WTC11 (cell line): ENCODE measurements at regions not wholly inside any gene's neighbourhood (a gene's known extent, or its start where the extent isn't known, plus 50 kb on each side); places are given as distances from the start of the nearest gene placed in this dataset.

ENCODE experiments used
- ATAC-seq: fragments of 200-7000 bp; cut with Tn5 transposase; 2 replicates; pipeline ENCODE4 v1.10.0; 2021; ENCODE audit warnings: mild to moderate bottlenecking, moderate library complexity
- CTCF ChIA-PET: fragments of 300-600 bp; sonication (Branson Sonifier 250); formaldehyde crosslinking; loops from one replicate; lab custom pipeline; 2021; ENCODE audit warnings: antibody characterized with exemption; lab: Charles Lee
- POLR2A ChIA-PET: fragments of 350-600 bp; sonication (Branson Sonifier 250); formaldehyde crosslinking; loops from one replicate; lab custom pipeline; 2021; ENCODE audit warnings: antibody characterized with exemption; lab: Charles Lee
- DNase-seq: peaks from one replicate; pipeline ENCODE4 v3.0.0; 2021; ENCODE audit warnings: low spot score
- H3K27ac Mint-ChIP-seq: 2 replicates; pipeline ENCODE4 v1.8.0; 2021; ENCODE audit warnings: mixed read lengths
- H3K27me3 Mint-ChIP-seq: 2 replicates; pipeline ENCODE4 v1.8.0; 2021; ENCODE audit warnings: low read depth, mild to moderate bottlenecking, moderate library complexity, mixed read lengths
- H3K36me3 Mint-ChIP-seq: 2 replicates; pipeline ENCODE4 v1.8.0; 2021; ENCODE audit warnings: mixed read lengths
- H3K4me1 Mint-ChIP-seq: 2 replicates; pipeline ENCODE4 v1.8.0; 2022; ENCODE audit warnings: mixed read lengths
- H3K4me3 Mint-ChIP-seq: 2 replicates; pipeline ENCODE4 v1.8.0; 2021; ENCODE audit warnings: mild to moderate bottlenecking, moderate library complexity, mixed read lengths
- H3K9me3 Mint-ChIP-seq: 2 replicates; pipeline ENCODE4 v1.8.0; 2021; ENCODE audit warnings: mixed read lengths
- ATF1 ChIP-seq: sonication (generic); formaldehyde crosslinking; IDR thresholded peaks from 2 replicates; pipeline ENCODE4 v1.8.1; 2023; ENCODE audit warnings: mild to moderate bottlenecking, moderate library complexity, missing genetic modification reagents
- CREB1 ChIP-seq: sonication (generic); formaldehyde crosslinking; IDR thresholded peaks from 2 replicates; pipeline ENCODE4 v1.8.0; 2023; ENCODE audit warnings: mild to moderate bottlenecking, missing genetic modification reagents
- ELF4 ChIP-seq: sonication (generic); formaldehyde crosslinking; IDR thresholded peaks from 2 replicates; pipeline ENCODE4 v1.8.1; 2022; ENCODE audit warnings: low read depth, mild to moderate bottlenecking, moderate library complexity, missing genetic modification reagents
- FOXJ3 ChIP-seq: sonication (generic); formaldehyde crosslinking; IDR thresholded peaks from 2 replicates; pipeline ENCODE4 v1.9.0; 2021; ENCODE audit warnings: missing genetic modification reagents, mild to moderate bottlenecking, borderline replicate concordance
- FOXK1 ChIP-seq: sonication (generic); formaldehyde crosslinking; IDR thresholded peaks from 2 replicates; pipeline ENCODE4 v1.8.0; 2022; ENCODE audit warnings: mild to moderate bottlenecking, moderate library complexity, missing genetic modification reagents
- GRHL2 ChIP-seq: fragments of 250-450 bp; sonication (Bioruptor Pico); IDR thresholded peaks from 2 replicates; pipeline ENCODE4 v1.8.0; 2022; ENCODE audit warnings: mild to moderate bottlenecking, moderate library complexity; ENCODE audit not compliant: insufficient replicate concordance, severe bottlenecking
- HMGA2 ChIP-seq: fragments of 250-450 bp; sonication (Bioruptor Pico); IDR thresholded peaks from 2 replicates; pipeline ENCODE4 v1.4.0; 2021; ENCODE audit warnings: mild to moderate bottlenecking, moderate library complexity
- NR1H2 ChIP-seq: sonication (generic); formaldehyde crosslinking; IDR thresholded peaks from 2 replicates; pipeline ENCODE4 v1.9.0; 2021; ENCODE audit warnings: mild to moderate bottlenecking, moderate library complexity, missing genetic modification reagents
- ZNF416 ChIP-seq: fragments of 250-450 bp; sonication (Bioruptor Pico); IDR thresholded peaks from 2 replicates; pipeline ENCODE4 v1.9.0; 2021; ENCODE audit warnings: mild to moderate bottlenecking, inconsistent platforms
- TF ChIP-seq, protein P1 (sequence below): fragments of 250-450 bp; sonication (Bioruptor Pico); conservative IDR thresholded peaks from 2 replicates; pipeline ENCODE4 v1.9.0; 2021; ENCODE audit warnings: mild to moderate bottlenecking
- TF ChIP-seq, protein P2 (sequence below): sonication (generic); formaldehyde crosslinking; IDR thresholded peaks from 2 replicates; pipeline ENCODE4 v1.8.0; 2022; ENCODE audit warnings: mild to moderate bottlenecking, missing genetic modification reagents
- TF ChIP-seq, protein P3 (sequence below): sonication (generic); formaldehyde crosslinking; IDR thresholded peaks from 2 replicates; pipeline ENCODE4 v1.8.0; 2022; ENCODE audit warnings: mild to moderate bottlenecking, missing genetic modification reagents
- TF ChIP-seq, protein P4 (sequence below): sonication (generic); formaldehyde crosslinking; IDR thresholded peaks from 2 replicates; pipeline ENCODE4 v1.8.0; 2022; ENCODE audit warnings: missing genetic modification reagents
- TF ChIP-seq, protein P5 (sequence below): sonication (generic); formaldehyde crosslinking; conservative IDR thresholded peaks from 2 replicates; pipeline ENCODE4 v1.8.1; 2023; ENCODE audit warnings: mild to moderate bottlenecking, low read depth, missing genetic modification reagents, moderate library complexity
- TF ChIP-seq, protein P6 (sequence below): sonication (generic); formaldehyde crosslinking; IDR thresholded peaks from 2 replicates; pipeline ENCODE4 v1.8.0; 2023; ENCODE audit warnings: missing genetic modification reagents, mild to moderate bottlenecking, borderline replicate concordance

DNA sequence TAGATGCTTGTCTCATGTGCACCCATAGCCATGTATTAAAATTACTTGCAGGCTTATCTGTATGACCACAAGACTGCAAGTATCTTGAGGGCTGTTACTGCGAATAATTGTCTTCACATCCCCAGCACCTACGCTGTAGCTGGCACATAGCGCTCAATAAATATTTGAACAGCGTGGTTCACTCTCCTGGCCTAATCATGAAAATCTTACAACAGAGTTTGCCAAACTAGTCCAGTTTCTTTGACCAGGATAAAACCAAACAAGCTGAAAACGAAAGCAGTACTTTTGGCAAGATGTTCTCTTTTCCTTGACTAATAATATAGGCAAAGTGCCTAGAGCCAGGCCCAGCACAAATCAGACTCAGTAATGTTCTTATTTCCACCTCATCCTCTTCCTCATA is 106.7 kb downstream of the RPS29 start:
- TF ChIP-seq CREB1 (CRISPR knock-in tag) (no peak), ZNF416 (no peak), FOXK1 (CRISPR knock-in tag) (no peak), HMGA2 (CRISPR knock-in tag) (no peak), NR1H2 (no peak), GRHL2 (CRISPR knock-in tag) (no peak), ELF4 (CRISPR knock-in tag) (no peak), FOXJ3 (CRISPR knock-in tag) (no peak), ATF1 (no peak)
- TF ChIP-seq, protein P1, sequence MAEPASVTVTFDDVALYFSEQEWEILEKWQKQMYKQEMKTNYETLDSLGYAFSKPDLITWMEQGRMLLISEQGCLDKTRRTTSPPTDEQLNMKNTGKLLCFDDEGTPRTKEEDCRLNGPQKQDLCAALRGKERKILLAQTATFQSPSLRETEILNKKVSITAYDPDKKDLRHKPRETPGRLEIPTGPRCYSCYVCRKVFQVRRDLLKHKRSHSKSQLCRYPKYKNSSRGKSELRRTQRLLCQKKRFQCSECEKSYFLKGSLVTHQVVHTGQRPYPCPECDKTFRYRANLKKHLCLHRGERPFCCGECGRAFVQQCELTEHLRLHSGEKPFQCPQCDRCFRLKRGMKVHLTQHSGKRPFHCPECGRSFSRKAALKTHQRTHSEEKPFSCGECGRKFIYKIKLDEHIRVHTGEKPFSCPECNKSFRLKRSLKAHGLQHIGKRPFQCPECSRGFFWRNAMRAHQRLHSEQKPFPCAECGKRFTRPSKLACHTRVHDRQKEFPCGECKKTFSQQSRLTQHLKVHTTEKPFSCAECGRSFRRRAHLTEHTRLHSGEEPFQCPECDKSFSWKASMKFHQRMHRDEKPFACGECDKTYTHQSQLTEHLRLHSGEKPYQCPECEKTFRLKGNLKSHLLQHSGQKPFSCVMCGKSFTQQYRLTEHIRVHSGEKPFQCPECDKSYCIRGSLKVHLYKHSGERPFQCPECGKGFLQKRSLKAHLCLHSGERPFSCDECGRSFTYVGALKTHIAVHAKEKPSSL (CRISPR knock-in tag), result no peak
- TF ChIP-seq, protein P2, sequence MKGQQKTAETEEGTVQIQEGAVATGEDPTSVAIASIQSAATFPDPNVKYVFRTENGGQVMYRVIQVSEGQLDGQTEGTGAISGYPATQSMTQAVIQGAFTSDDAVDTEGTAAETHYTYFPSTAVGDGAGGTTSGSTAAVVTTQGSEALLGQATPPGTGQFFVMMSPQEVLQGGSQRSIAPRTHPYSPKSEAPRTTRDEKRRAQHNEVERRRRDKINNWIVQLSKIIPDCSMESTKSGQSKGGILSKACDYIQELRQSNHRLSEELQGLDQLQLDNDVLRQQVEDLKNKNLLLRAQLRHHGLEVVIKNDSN (CRISPR knock-in tag), result no peak
- TF ChIP-seq, protein P3, sequence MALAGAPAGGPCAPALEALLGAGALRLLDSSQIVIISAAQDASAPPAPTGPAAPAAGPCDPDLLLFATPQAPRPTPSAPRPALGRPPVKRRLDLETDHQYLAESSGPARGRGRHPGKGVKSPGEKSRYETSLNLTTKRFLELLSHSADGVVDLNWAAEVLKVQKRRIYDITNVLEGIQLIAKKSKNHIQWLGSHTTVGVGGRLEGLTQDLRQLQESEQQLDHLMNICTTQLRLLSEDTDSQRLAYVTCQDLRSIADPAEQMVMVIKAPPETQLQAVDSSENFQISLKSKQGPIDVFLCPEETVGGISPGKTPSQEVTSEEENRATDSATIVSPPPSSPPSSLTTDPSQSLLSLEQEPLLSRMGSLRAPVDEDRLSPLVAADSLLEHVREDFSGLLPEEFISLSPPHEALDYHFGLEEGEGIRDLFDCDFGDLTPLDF (CRISPR knock-in tag), result no peak
- TF ChIP-seq, protein P4, sequence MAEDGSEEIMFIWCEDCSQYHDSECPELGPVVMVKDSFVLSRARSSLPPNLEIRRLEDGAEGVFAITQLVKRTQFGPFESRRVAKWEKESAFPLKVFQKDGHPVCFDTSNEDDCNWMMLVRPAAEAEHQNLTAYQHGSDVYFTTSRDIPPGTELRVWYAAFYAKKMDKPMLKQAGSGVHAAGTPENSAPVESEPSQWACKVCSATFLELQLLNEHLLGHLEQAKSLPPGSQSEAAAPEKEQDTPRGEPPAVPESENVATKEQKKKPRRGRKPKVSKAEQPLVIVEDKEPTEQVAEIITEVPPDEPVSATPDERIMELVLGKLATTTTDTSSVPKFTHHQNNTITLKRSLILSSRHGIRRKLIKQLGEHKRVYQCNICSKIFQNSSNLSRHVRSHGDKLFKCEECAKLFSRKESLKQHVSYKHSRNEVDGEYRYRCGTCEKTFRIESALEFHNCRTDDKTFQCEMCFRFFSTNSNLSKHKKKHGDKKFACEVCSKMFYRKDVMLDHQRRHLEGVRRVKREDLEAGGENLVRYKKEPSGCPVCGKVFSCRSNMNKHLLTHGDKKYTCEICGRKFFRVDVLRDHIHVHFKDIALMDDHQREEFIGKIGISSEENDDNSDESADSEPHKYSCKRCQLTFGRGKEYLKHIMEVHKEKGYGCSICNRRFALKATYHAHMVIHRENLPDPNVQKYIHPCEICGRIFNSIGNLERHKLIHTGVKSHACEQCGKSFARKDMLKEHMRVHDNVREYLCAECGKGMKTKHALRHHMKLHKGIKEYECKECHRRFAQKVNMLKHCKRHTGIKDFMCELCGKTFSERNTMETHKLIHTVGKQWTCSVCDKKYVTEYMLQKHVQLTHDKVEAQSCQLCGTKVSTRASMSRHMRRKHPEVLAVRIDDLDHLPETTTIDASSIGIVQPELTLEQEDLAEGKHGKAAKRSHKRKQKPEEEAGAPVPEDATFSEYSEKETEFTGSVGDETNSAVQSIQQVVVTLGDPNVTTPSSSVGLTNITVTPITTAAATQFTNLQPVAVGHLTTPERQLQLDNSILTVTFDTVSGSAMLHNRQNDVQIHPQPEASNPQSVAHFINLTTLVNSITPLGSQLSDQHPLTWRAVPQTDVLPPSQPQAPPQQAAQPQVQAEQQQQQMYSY, result no peak
- TF ChIP-seq, protein P5, sequence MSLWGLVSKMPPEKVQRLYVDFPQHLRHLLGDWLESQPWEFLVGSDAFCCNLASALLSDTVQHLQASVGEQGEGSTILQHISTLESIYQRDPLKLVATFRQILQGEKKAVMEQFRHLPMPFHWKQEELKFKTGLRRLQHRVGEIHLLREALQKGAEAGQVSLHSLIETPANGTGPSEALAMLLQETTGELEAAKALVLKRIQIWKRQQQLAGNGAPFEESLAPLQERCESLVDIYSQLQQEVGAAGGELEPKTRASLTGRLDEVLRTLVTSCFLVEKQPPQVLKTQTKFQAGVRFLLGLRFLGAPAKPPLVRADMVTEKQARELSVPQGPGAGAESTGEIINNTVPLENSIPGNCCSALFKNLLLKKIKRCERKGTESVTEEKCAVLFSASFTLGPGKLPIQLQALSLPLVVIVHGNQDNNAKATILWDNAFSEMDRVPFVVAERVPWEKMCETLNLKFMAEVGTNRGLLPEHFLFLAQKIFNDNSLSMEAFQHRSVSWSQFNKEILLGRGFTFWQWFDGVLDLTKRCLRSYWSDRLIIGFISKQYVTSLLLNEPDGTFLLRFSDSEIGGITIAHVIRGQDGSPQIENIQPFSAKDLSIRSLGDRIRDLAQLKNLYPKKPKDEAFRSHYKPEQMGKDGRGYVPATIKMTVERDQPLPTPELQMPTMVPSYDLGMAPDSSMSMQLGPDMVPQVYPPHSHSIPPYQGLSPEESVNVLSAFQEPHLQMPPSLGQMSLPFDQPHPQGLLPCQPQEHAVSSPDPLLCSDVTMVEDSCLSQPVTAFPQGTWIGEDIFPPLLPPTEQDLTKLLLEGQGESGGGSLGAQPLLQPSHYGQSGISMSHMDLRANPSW (CRISPR knock-in tag), result no peak
- TF ChIP-seq, protein P6, sequence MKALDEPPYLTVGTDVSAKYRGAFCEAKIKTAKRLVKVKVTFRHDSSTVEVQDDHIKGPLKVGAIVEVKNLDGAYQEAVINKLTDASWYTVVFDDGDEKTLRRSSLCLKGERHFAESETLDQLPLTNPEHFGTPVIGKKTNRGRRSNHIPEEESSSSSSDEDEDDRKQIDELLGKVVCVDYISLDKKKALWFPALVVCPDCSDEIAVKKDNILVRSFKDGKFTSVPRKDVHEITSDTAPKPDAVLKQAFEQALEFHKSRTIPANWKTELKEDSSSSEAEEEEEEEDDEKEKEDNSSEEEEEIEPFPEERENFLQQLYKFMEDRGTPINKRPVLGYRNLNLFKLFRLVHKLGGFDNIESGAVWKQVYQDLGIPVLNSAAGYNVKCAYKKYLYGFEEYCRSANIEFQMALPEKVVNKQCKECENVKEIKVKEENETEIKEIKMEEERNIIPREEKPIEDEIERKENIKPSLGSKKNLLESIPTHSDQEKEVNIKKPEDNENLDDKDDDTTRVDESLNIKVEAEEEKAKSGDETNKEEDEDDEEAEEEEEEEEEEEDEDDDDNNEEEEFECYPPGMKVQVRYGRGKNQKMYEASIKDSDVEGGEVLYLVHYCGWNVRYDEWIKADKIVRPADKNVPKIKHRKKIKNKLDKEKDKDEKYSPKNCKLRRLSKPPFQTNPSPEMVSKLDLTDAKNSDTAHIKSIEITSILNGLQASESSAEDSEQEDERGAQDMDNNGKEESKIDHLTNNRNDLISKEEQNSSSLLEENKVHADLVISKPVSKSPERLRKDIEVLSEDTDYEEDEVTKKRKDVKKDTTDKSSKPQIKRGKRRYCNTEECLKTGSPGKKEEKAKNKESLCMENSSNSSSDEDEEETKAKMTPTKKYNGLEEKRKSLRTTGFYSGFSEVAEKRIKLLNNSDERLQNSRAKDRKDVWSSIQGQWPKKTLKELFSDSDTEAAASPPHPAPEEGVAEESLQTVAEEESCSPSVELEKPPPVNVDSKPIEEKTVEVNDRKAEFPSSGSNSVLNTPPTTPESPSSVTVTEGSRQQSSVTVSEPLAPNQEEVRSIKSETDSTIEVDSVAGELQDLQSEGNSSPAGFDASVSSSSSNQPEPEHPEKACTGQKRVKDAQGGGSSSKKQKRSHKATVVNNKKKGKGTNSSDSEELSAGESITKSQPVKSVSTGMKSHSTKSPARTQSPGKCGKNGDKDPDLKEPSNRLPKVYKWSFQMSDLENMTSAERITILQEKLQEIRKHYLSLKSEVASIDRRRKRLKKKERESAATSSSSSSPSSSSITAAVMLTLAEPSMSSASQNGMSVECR (CRISPR knock-in tag), result no peak
- H3K36me3 Mint-ChIP-seq, result peaks cover 6% of the 10 kb centered on the region
- H3K4me3 Mint-ChIP-seq, result no peak overlapping the region
- H3K27ac Mint-ChIP-seq, result no peak overlapping the region
- H3K9me3 Mint-ChIP-seq, result peaks cover 16% of the 10 kb centered on the region
- H3K4me1 Mint-ChIP-seq, result peaks cover 13% of the 10 kb centered on the region
- CTCF ChIA-PET, result interaction anchor here (7.9 kb wide), 1 partner anchor 17 kb away, joined by 52 read pairs; no protein-coding TSS in a partner anchor
- ATAC-seq (no peak), DNase-seq (no peak)
- POLR2A ChIA-PET, result no interaction called here
- no peaks in the 10 kb centered on the region for H3K27me3 Mint-ChIP-seq
